ENCODE measurements at regions not wholly inside any gene's neighbourhood (a gene's known extent, or its start where the extent isn't known, plus 50 kb on each side); places are given as distances from the start of the nearest gene placed in this dataset.

DNA sequence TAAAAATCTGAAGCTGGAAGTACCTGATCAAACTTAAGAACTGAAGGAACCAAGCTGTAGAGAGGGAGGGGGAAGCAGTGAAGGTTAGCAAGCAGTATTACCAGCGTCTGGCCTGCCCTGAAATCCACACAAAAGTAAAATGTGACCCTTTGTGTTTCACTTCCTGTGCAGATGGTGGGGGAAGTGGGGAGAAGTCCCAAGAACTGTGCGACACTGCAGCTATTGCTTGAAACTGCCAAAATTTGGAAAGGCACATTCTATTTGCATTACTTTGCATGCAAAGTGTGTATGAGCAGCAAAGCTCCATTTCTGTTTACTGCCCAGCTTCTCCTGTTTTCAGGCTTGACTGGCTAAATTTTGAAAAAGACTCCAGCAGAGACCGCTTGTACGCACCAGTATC is 72.1 kb upstream of the BMAL1 start:
- intact Hi-C loops (cut with micrococcal nuclease) (loop anchor here (5.0 kb wide), 1 partner anchor 257 kb away; the partner anchor contains the start of gene BTBD10), dilution Hi-C loops (cut with HindIII; ENCODE audit: low sequenced_read_pairs, unreplicated experiment) (no loop called here), in situ Hi-C loops (cut with MboI; ENCODE audit: low sequenced_read_pairs) (loop anchor here (5.0 kb wide), 1 partner anchor 137 kb away; no protein-coding TSS in a partner anchor)
- H2BK20ac ChIP-seq (ENCODE audit: low read depth, low read length): peak overlapping the region; percentile 15; the same call in 1 of the 2 replicates
- H3K23ac ChIP-seq (ENCODE audit: low read depth, low read length): no peak overlapping the region; the same call in 1 of the 2 replicates
- ChIA-PET POLR2A (ENCODE audit: unreplicated experiment) (interaction anchor here (0.6 to 0.7 kb wide), 3 partner anchors 188 to 846 kb away, joined by 3 to 4 read pairs (median 4); no protein-coding TSS in a partner anchor), CTCF (interaction anchor here (0.6 to 0.7 kb wide), 2 partner anchors 52 to 130 kb away, joined by 3 to 5 read pairs; no protein-coding TSS in a partner anchor)
- H2AK5ac ChIP-seq (ENCODE audit: low read depth, low read length): no peak overlapping the region
- no peaks in the 10 kb centered on the region for H3K27me3 ChIP-seq (ENCODE audit: control insufficient read depth, insufficient read depth, low read length)
- H4K5ac ChIP-seq (ENCODE audit: low read depth, low read length): peak overlapping the region; percentile 31
- ATAC-seq (ENCODE audit: low read depth) (no peak), DNase-seq (peak; percentile 21)
- 0 out of 2 replicates have a peak, but pooled peaks cover 8% of the 10 kb centered on the region for H3K9me1 ChIP-seq (ENCODE audit: insufficient read depth, low read length)
- no peaks in the 10 kb centered on the region for H3K36me3 ChIP-seq (ENCODE audit: control insufficient read depth, insufficient read depth, low read length)
- H3K79me1 ChIP-seq (ENCODE audit: low read depth in 1 of 2, low read length in 2 of 2): no peaks in the 10 kb centered on the region
- H4K20me1 ChIP-seq (ENCODE audit: insufficient read depth, low read length): no peaks in the 10 kb centered on the region
- TF ChIP-seq FOS (IDR thresholded peaks at IDR 0.05; ENCODE audit: low read depth, low read length) (no peak), CHD1 (IDR thresholded peaks at IDR 0.05; ENCODE audit: low read depth, low read length) (no peak), MAZ (IDR thresholded peaks at IDR 0.05; ENCODE audit: borderline replicate concordance, low read depth, low read length) (no peak), SMC3 (IDR thresholded peaks at IDR 0.05; ENCODE audit: low read depth, low read length) (no peak), MAFK (IDR thresholded peaks at IDR 0.05; ENCODE audit: low read depth, low read length) (no peak), RCOR1 (IDR thresholded peaks at IDR 0.05; ENCODE audit: insufficient replicate concordance, low read length) (no peak), RFX5 (IDR thresholded peaks at IDR 0.05; ENCODE audit: low read depth, low read length) (no peak), MXI1 (IDR thresholded peaks at IDR 0.05; ENCODE audit: borderline replicate concordance, low read depth, low read length) (no peak), NFE2L2 (IDR thresholded peaks at IDR 0.05; ENCODE audit: low read depth, low read length) (no peak), POLR2A (IDR thresholded peaks at IDR 0.05; ENCODE audit: low read depth, low read length) (no peak), RAD21 (IDR thresholded peaks at IDR 0.05; ENCODE audit: low read length) (no peak), CEBPB (IDR thresholded peaks at IDR 0.05; ENCODE audit: low read depth, low read length) (no peak), BHLHE40 (IDR thresholded peaks at IDR 0.05; ENCODE audit: low read depth, low read length) (no peak)
- TF ChIP-seq, protein P1, sequence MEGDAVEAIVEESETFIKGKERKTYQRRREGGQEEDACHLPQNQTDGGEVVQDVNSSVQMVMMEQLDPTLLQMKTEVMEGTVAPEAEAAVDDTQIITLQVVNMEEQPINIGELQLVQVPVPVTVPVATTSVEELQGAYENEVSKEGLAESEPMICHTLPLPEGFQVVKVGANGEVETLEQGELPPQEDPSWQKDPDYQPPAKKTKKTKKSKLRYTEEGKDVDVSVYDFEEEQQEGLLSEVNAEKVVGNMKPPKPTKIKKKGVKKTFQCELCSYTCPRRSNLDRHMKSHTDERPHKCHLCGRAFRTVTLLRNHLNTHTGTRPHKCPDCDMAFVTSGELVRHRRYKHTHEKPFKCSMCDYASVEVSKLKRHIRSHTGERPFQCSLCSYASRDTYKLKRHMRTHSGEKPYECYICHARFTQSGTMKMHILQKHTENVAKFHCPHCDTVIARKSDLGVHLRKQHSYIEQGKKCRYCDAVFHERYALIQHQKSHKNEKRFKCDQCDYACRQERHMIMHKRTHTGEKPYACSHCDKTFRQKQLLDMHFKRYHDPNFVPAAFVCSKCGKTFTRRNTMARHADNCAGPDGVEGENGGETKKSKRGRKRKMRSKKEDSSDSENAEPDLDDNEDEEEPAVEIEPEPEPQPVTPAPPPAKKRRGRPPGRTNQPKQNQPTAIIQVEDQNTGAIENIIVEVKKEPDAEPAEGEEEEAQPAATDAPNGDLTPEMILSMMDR (conservative IDR thresholded peaks at IDR 0.05; ENCODE audit: low read depth, low read length): no peak
- TF ChIP-seq, protein P2, sequence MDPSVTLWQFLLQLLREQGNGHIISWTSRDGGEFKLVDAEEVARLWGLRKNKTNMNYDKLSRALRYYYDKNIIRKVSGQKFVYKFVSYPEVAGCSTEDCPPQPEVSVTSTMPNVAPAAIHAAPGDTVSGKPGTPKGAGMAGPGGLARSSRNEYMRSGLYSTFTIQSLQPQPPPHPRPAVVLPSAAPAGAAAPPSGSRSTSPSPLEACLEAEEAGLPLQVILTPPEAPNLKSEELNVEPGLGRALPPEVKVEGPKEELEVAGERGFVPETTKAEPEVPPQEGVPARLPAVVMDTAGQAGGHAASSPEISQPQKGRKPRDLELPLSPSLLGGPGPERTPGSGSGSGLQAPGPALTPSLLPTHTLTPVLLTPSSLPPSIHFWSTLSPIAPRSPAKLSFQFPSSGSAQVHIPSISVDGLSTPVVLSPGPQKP (IDR thresholded peaks at IDR 0.05; ENCODE audit: borderline replicate concordance, low read depth, low read length): no peak
- TF ChIP-seq, protein P3, sequence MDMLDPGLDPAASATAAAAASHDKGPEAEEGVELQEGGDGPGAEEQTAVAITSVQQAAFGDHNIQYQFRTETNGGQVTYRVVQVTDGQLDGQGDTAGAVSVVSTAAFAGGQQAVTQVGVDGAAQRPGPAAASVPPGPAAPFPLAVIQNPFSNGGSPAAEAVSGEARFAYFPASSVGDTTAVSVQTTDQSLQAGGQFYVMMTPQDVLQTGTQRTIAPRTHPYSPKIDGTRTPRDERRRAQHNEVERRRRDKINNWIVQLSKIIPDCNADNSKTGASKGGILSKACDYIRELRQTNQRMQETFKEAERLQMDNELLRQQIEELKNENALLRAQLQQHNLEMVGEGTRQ (IDR thresholded peaks at IDR 0.05; ENCODE audit: low read depth, low read length): no peak
- H2BK5ac ChIP-seq (ENCODE audit: low read depth, low read length, poor library complexity, severe bottlenecking): no peak overlapping the region
- no peak overlapping the region for H3K4me3 ChIP-seq (ENCODE audit: insufficient read depth, low read depth, low read length)
- H4K91ac ChIP-seq (ENCODE audit: insufficient read depth, low read depth, low read length): peak overlapping the region; percentile 58; the same call in 1 of the 2 replicates
- peak overlapping the region; percentile 76; the same call in 2 of the 3 replicates for H2BK15ac ChIP-seq (ENCODE audit: low read depth, low read length)
- 0 out of 2 replicates have a peak overlapping the region, but pooled peaks have one; percentile 15 for H3K9ac ChIP-seq (ENCODE audit: low read depth, low read length)
- H3K4ac ChIP-seq (ENCODE audit: low read depth, low read length): peak overlapping the region; percentile 17; the same call in 1 of the 2 replicates
- peak overlapping the region; percentile 38; the same call in 1 of the 2 replicates for H2BK120ac ChIP-seq (ENCODE audit: low read depth, low read length)
- no peak overlapping the region for H3K56ac ChIP-seq (ENCODE audit: extremely low read depth, insufficient read depth, low read length)
- no peak overlapping the region for H3K27ac ChIP-seq (ENCODE audit: insufficient read depth, low read length)
- peaks cover 13% of the 10 kb centered on the region for H3K4me1 ChIP-seq (ENCODE audit: control insufficient read depth, insufficient read depth, low read length)
- BruUV-seq (replicated peaks): no TSS peak
- H3K18ac ChIP-seq (ENCODE audit: low read depth, low read length): peak overlapping the region; percentile 26; the same call in 1 of the 2 replicates
- H2AK9ac ChIP-seq (replicated peaks; ENCODE audit: low read depth, low read length, poor library complexity): no peak overlapping the region
- peak overlapping the region; percentile 10; the same call in 1 of the 2 replicates for H3K14ac ChIP-seq (replicated peaks; ENCODE audit: low read depth, low read length)
- no CpG with 5 or more reads among the region's 4 CpGs for WGBS, 2 experiments (ENCODE audit: extremely low coverage in 2 of 2, insufficient read length in 1 of 2)
- H2AFZ ChIP-seq (replicated peaks; ENCODE audit: low read length, poor library complexity): peak overlapping the region; percentile 76
- no peak overlapping the region for H3K4me2 ChIP-seq (ENCODE audit: low read depth, low read length)
- peak overlapping the region; percentile 89 to 91 for H4K8ac ChIP-seq (ENCODE audit: low read depth in 2 of 2, low read length in 2 of 2)
- no peaks in the 10 kb centered on the region; the same call in 1 of the 2 replicates for H3K9me3 ChIP-seq (ENCODE audit: control insufficient read depth, insufficient read depth, low read length)

Data from IMR-90 (cell line).